ENCODE measurements at regions not wholly inside any gene's neighbourhood (a gene's known extent, or its start where the extent isn't known, plus 50 kb on each side); places are given as distances from the start of the nearest gene placed in this dataset.

DNA sequence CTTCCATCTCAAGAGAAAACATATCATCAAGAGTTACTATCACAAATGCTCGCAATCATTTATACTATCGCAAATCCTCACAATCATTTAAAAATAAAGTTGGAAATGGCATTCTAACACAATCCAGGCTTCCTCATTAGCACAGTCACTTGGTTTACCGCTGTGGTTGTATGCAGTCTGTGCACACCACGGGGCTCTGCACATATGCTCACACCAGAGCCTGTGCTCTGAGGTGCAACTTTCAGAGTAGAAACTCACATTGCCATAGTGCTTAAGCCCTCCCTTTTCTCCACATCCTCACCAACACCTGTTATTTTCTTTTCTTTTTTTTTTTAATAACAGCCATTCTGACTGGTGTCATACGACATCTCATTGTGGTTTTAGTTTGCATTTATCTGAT is 235.6 kb upstream of the KLF6 start:
- Histone ChIP-seq H3K9ac (ENCODE audit: low read depth in 1 of 2, low read length in 2 of 2) (no peak overlapping the region), H3K9me3 (ENCODE audit: control insufficient read depth in 4 of 4, low read length in 3 of 4) (no peaks in the 10 kb centered on the region), H3K4me1 (ENCODE audit: control insufficient read depth in 4 of 4, insufficient read depth in 4 of 4, low read length in 3 of 4) (no peaks in the 10 kb centered on the region), H3K27me3 (ENCODE audit: control insufficient read depth in 4 of 4, insufficient read depth in 4 of 4, low read length in 3 of 4) (no peaks in the 10 kb centered on the region), H3K27ac (ENCODE audit: low read depth in 1 of 2, low read length in 2 of 2) (no peak overlapping the region), H3K36me3 (ENCODE audit: control insufficient read depth in 4 of 4, insufficient read depth in 3 of 4, low read depth in 1 of 4, low read length in 3 of 4) (no peaks in the 10 kb centered on the region), H3K4me3 (ENCODE audit: low read depth in 1 of 3, low read length in 3 of 3) (no peak overlapping the region)
- 92% methylated on average over 5 of the region's 5 CpGs for WGBS
- DNase-seq (ENCODE audit: low spot score): no peak
- TF ChIP-seq ZBTB33 (IDR thresholded peaks at IDR 0.05) (no peak), YY1 (IDR thresholded peaks at IDR 0.05) (no peak), TAF1 (conservative IDR thresholded peaks at IDR 0.05) (no peak), JUND (IDR thresholded peaks at IDR 0.05) (no peak), REST (IDR thresholded peaks at IDR 0.05) (no peak), HNF4A (conservative IDR thresholded peaks at IDR 0.05) (no peak), SP1 (IDR thresholded peaks at IDR 0.05) (no peak), FOXA1 (IDR thresholded peaks at IDR 0.05) (no peak), FOXA2 (IDR thresholded peaks at IDR 0.05) (no peak), HNF4G (IDR thresholded peaks at IDR 0.05) (no peak)

GRCh38 chr10:4018054-4018511 is 233.1 kb upstream of the KLF6 start:
- no peak for TF ChIP-seq HNF4A (conservative IDR thresholded peaks at IDR 0.05)
- TF ChIP-seq ZBTB33 (IDR thresholded peaks at IDR 0.05): no peak
- no peak for TF ChIP-seq EGR1 (IDR thresholded peaks at IDR 0.05; ENCODE audit: low read depth in 2 of 2)
- TF ChIP-seq HNF4G (IDR thresholded peaks at IDR 0.05): no peak
- TF ChIP-seq RXRA (IDR thresholded peaks at IDR 0.05): no peak
- no peak for TF ChIP-seq FOXA1 (IDR thresholded peaks at IDR 0.05)
- no peak for TF ChIP-seq TAF1 (conservative IDR thresholded peaks at IDR 0.05)
- TF ChIP-seq JUND (IDR thresholded peaks at IDR 0.05): no peak
- TF ChIP-seq NR2F2 (IDR thresholded peaks at IDR 0.05): no peak
- no peak for TF ChIP-seq REST (IDR thresholded peaks at IDR 0.05)

More at GRCh38 chr10:4018054-4018511, 233.1 kb upstream of the KLF6 start:
- no peak for DNase-seq (ENCODE audit: low spot score)
- 83% methylated on average over 4 of the region's 4 CpGs for WGBS
- Histone ChIP-seq H3K27ac (ENCODE audit: low read depth in 1 of 2, low read length in 2 of 2) (no peak overlapping the region), H3K4me1 (ENCODE audit: control insufficient read depth in 4 of 4, insufficient read depth in 4 of 4, low read length in 3 of 4) (no peaks in the 10 kb centered on the region), H3K27me3 (ENCODE audit: control insufficient read depth in 4 of 4, insufficient read depth in 4 of 4, low read length in 3 of 4) (no peaks in the 10 kb centered on the region), H3K36me3 (ENCODE audit: control insufficient read depth in 4 of 4, insufficient read depth in 3 of 4, low read depth in 1 of 4, low read length in 3 of 4) (no peaks in the 10 kb centered on the region), H3K9ac (ENCODE audit: low read depth in 1 of 2, low read length in 2 of 2) (no peak overlapping the region), H3K4me3 (ENCODE audit: low read depth in 1 of 3, low read length in 3 of 3) (no peak overlapping the region), H3K9me3 (ENCODE audit: control insufficient read depth in 4 of 4, low read length in 3 of 4) (no peaks in the 10 kb centered on the region)

Data from liver (tissue), 7 donors.